SK-N-SH treated with all-trans-retinoic acid at 6 μM for 48 hours (cell line): ENCODE measurements at regions not wholly inside any gene's neighbourhood (a gene's known extent, or its start where the extent isn't known, plus 50 kb on each side); places are given as distances from the start of the nearest gene placed in this dataset.

Source experiments
- CREB5 ChIP-seq: fragments of 250-450 bp; sonication (Bioruptor Pico); IDR thresholded peaks from 2 replicates; pipeline ENCODE4 v1.5.1; 2020; ENCODE audit warnings: low read depth, mild to moderate bottlenecking, moderate library complexity
- CSDC2 ChIP-seq: fragments of 250-450 bp; sonication (Bioruptor Pico); IDR thresholded peaks from 2 replicates; pipeline ENCODE4 v1.5.0; 2020; ENCODE audit warnings: mild to moderate bottlenecking, moderate library complexity
- ESRRG ChIP-seq: fragments of 250-450 bp; sonication (Bioruptor Pico); IDR thresholded peaks from 2 replicates; pipeline ENCODE4 v1.6.1; 2021; ENCODE audit warnings: mild to moderate bottlenecking
- PATZ1 ChIP-seq: fragments of 250-450 bp; sonication (Bioruptor Pico); IDR thresholded peaks from 2 replicates; pipeline ENCODE4 v1.8.0; 2020; ENCODE audit warnings: mild to moderate bottlenecking, moderate library complexity, borderline replicate concordance
- PPARA ChIP-seq: fragments of 250-450 bp; sonication (Bioruptor Pico); IDR thresholded peaks from 2 replicates; pipeline ENCODE4 v1.5.0; 2020; ENCODE audit warnings: mild to moderate bottlenecking, borderline replicate concordance
- RARB ChIP-seq: fragments of 250-450 bp; sonication (Bioruptor Pico); IDR thresholded peaks from 2 replicates; pipeline ENCODE4 v1.8.0; 2021; ENCODE audit warnings: mild to moderate bottlenecking, moderate library complexity
- TCF4 ChIP-seq: fragments of 250-450 bp; sonication (Bioruptor Pico); IDR thresholded peaks from 2 replicates; pipeline ENCODE4 v1.8.0; 2021; ENCODE audit warnings: mild to moderate bottlenecking, moderate library complexity, borderline replicate concordance
- TOX ChIP-seq: fragments of 250-450 bp; sonication (Bioruptor Pico); IDR thresholded peaks from 2 replicates; pipeline ENCODE4 v1.8.0; 2021; ENCODE audit warnings: mild to moderate bottlenecking, moderate library complexity, borderline replicate concordance
- ZC3H10 ChIP-seq: fragments of 250-450 bp; sonication (Bioruptor Pico); IDR thresholded peaks from 2 replicates; pipeline ENCODE4 v1.5.1; 2021; ENCODE audit warnings: mild to moderate bottlenecking, moderate library complexity
- ZFP3 ChIP-seq: fragments of 250-450 bp; sonication (Bioruptor Pico); IDR thresholded peaks from 2 replicates; pipeline ENCODE4 v1.5.0; 2020; ENCODE audit warnings: mild to moderate bottlenecking, moderate library complexity
- ZNF565 ChIP-seq: fragments of 450-650 bp; formaldehyde crosslinking; conservative IDR thresholded peaks from 2 replicates; pipeline ENCODE4 v1.5.0; 2020; ENCODE audit warnings: low read depth, mild to moderate bottlenecking, moderate library complexity
- ZNF70 ChIP-seq: fragments of 450-650 bp; formaldehyde crosslinking; IDR thresholded peaks from 2 replicates; pipeline ENCODE4 v1.5.0; 2020; ENCODE audit warnings: mild to moderate bottlenecking, moderate library complexity
- ZNF8 ChIP-seq: fragments of 450-650 bp; formaldehyde crosslinking; IDR thresholded peaks from 2 replicates; pipeline ENCODE4 v1.5.0; 2020; ENCODE audit warnings: mild to moderate bottlenecking, moderate library complexity

GRCh38 chr2:118320196-118320595 lies 231.9 kb downstream of the INSIG2 start:
- TF ChIP-seq ZFP3 (no peak), CREB5 (no peak), TCF4 (CRISPR knock-in tag) (no peak), PPARA (no peak), RARB (no peak), ZNF70 (no peak), PATZ1 (no peak), ZNF8 (CRISPR knock-in tag) (no peak), ESRRG (CRISPR knock-in tag) (no peak), TOX (CRISPR knock-in tag) (no peak), ZNF565 (CRISPR knock-in tag) (no peak), CSDC2 (CRISPR knock-in tag) (no peak), ZC3H10 (CRISPR knock-in tag) (no peak)
